GF-D8 (cell line): ENCODE measurements at regions not wholly inside any gene's neighbourhood (a gene's known extent, or its start where the extent isn't known, plus 50 kb on each side); places are given as distances from the start of the nearest gene placed in this dataset.
"Not testable (repeated sequence)": the region's sequence is repeated elsewhere in the genome, so short reads cannot be mapped to it uniquely, and the experiment has no call there.

Experiments
- DNase-seq: peaks from one replicate; lab custom pipeline; 2025; lab: John Stamatoyannopoulos, UW

- no peak for DNase-seq
Observed at GRCh38 chr2:196498962-196499361, 140.6 kb upstream of the CCDC150 start.

GRCh38 chr2:196499686-196500085, 139.8 kb upstream of the CCDC150 start:
- DNase-seq = no peak

GRCh38 chr2:196500686-196501431, 138.7 kb upstream of the CCDC150 start:
- no peak for DNase-seq

GRCh38 chr2:196501836-196502235, 137.7 kb upstream of the CCDC150 start:
- DNase-seq = no peak

GRCh38 chr2:196502386-196502785, 137.1 kb upstream of the CCDC150 start:
- no peak for DNase-seq

GRCh38 chr2:196503398-196503797, 136.1 kb upstream of the CCDC150 start:
- no peak for DNase-seq

GRCh38 chr2:196504788-196505187, 134.7 kb upstream of the CCDC150 start:
- no peak for DNase-seq

GRCh38 chr2:196510246-196510645, 129.3 kb upstream of the CCDC150 start:
- DNase-seq = no peak

- DNase-seq = no peak
Observed at GRCh38 chr2:196511258-196512168, 128.0 kb upstream of the CCDC150 start.

- no peak for DNase-seq
Observed at GRCh38 chr2:196513796-196514526, 125.6 kb upstream of the CCDC150 start.

GRCh38 chr2:196514641-196515040, 124.9 kb upstream of the CCDC150 start:
- DNase-seq = no peak

- DNase-seq = no peak
Observed at GRCh38 chr2:196515051-196515450, 124.5 kb upstream of the CCDC150 start.

- no peak for DNase-seq
Observed at GRCh38 chr2:196515608-196516007, 123.9 kb upstream of the CCDC150 start.

- DNase-seq = no peak
Observed at GRCh38 chr2:196516564-196516963, 123.0 kb upstream of the CCDC150 start.

- no peak for DNase-seq
Observed at GRCh38 chr2:196520605-196521004, 118.9 kb upstream of the CCDC150 start.

- not testable (repeated sequence) for DNase-seq
Observed at GRCh38 chr2:196526981-196527725, 112.4 kb upstream of the CCDC150 start.

GRCh38 chr2:196528486-196529223, 110.9 kb upstream of the CCDC150 start:
- no peak for DNase-seq

GRCh38 chr2:196530910-196531309, 108.6 kb upstream of the CCDC150 start:
- DNase-seq = no peak

GRCh38 chr2:196533772-196534397, 105.6 kb upstream of the CCDC150 start:
- DNase-seq = no peak

GRCh38 chr2:196534495-196534894, 105.0 kb upstream of the CCDC150 start:
- DNase-seq = no peak

GRCh38 chr2:196535061-196535460, 104.5 kb upstream of the CCDC150 start:
- DNase-seq = no peak
